Stomach (tissue), 8 donors: ENCODE measurements at regions not wholly inside any gene's neighbourhood (a gene's known extent, or its start where the extent isn't known, plus 50 kb on each side); places are given as distances from the start of the nearest gene placed in this dataset.

Source experiments
- DNase-seq, 2 donors: peaks; one replicate each; pipeline versions ENCODE4 v3.0.0 to v3.0.0-alpha.2; 2013 to 2019
- H3K27ac ChIP-seq, 5 donors: fragments of 200-600 bp in 4 of 5; sonication (generic) in 4 of 5; one replicate each; pipeline ENCODE4 v1.5.1; 2013 to 2019; ENCODE audit warnings: mild to moderate bottlenecking in 1 of 5, moderate library complexity in 1 of 5
- H3K27me3 ChIP-seq, 3 donors: fragments of 200-600 bp; sonication (generic); one replicate each; pipeline ENCODE4 v1.5.1; 2017 to 2019; ENCODE audit warnings: mixed run types in 1 of 3
- H3K36me3 ChIP-seq, 4 donors: fragments of 200-600 bp; sonication (generic); 1 replicate in 3 of 4; 2 replicates in 1 of 4; pipeline ENCODE4 v1.5.1; 2016 to 2019
- H3K4me1 ChIP-seq, 4 donors: fragments of 200-600 bp; sonication (generic); one replicate each; pipeline ENCODE4 v1.5.1; 2016 to 2019
- H3K4me3 ChIP-seq, 4 donors: fragments of 200-600 bp; sonication (generic) in 3 of 4; one replicate each; pipeline ENCODE4 v1.5.1; 2016 to 2019; ENCODE audit warnings: mild to moderate bottlenecking in 1 of 4
- H3K9me3 ChIP-seq, 4 donors: fragments of 200-600 bp; sonication (generic); one replicate each; pipeline ENCODE4 v1.5.1; 2016 to 2019
- CTCF ChIP-seq, 7 experiments: fragments of 450-650 bp in 4 of 7; fragments of 200-600 bp in 3 of 7; sonication (generic) in 3 of 7; IDR thresholded peaks; one replicate each; pipeline ENCODE4 v1.5.1; 2016 to 2019; ENCODE audit warnings: antibody characterized with exemption in 7 of 7, control low read depth in 2 of 7, mild to moderate bottlenecking in 1 of 7
- EP300 ChIP-seq: sonication (generic); formaldehyde crosslinking; IDR thresholded peaks from one replicate; pipeline ENCODE4 v1.6.1; 2017; ENCODE audit warnings: antibody characterized with exemption
- POLR2A ChIP-seq, 4 donors: fragments of 450-650 bp; IDR thresholded peaks; one replicate each; pipeline ENCODE4 v1.6.1; 2016; ENCODE audit warnings: antibody characterized with exemption in 4 of 4, control low read depth in 2 of 4, mild to moderate bottlenecking in 1 of 4, moderate library complexity in 1 of 4
- POLR2AphosphoS5 ChIP-seq, 3 donors: sonication (generic); formaldehyde crosslinking; IDR thresholded peaks; one replicate each; pipeline ENCODE4 v1.6.1; 2016; ENCODE audit warnings: antibody characterized with exemption in 3 of 3
- WGBS, 5 donors: extraction: QIAGEN DNeasy Blood & Tissue Kit in 3 of 5; methylation state at CpG; one replicate each; pipeline versions ENCODE4 v1.1.5 to v1.1.7; 2013 to 2018; 5-methylcytosine and 5-hydroxymethylcytosine counted together
- intact Hi-C: fragments of 100-400 bp; cut with DNase I; formaldehyde crosslinking; loops from one replicate; pipeline ENCODE4 v1.15.1; 2023; ENCODE audit warnings: low total_unique reads
- donor health status: healthy with polysubstance abuse.
- donor health status: Bipolar disorder and iron deficiency.
- donor health status: healthy.

DNA sequence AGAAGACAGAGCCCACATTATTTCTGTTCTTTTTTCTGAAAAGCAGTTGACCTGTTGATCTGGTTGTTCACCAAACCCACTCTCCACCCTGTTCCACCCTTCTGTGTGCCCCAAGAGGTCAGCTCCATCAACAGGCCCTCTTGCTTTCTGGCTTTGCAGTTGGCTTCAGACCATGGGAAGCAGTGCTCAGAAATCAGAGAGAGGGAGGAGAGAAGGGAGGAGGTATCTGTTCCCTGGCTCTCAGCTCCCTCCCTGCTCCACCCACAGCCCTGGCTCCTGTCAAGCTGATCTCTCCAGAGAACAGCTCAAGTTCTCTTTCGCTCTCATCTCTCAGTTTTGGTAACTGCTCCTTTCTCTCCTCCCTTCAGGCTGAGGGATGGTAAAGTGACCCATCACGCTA is 144.2 kb upstream of the RAI14 start:
- Histone ChIP-seq H3K9me3 (no peaks in the 10 kb centered on the region), H3K4me3 (no peak overlapping the region), H3K4me1 (peaks cover 18 to 31% (median 25%) of the 10 kb centered on the region in 4 donors), H3K36me3 (no peaks in the 10 kb centered on the region), H3K27me3 (no peaks in the 10 kb centered on the region), H3K27ac (peak overlapping the region; percentile 48 to 70 (median 68))
- intact Hi-C loops: no loop called here
- 65 to 78% (median 77%) methylated on average over 2 of the region's 2 CpGs for WGBS, 5 donors
- DNase-seq: peak in 1 of 2 donors; percentile 62
- TF ChIP-seq POLR2A (IDR thresholded peaks at IDR 0.05): no peak
- no peak for TF ChIP-seq POLR2AphosphoS5 (IDR thresholded peaks at IDR 0.05)
- TF ChIP-seq CTCF (IDR thresholded peaks at IDR 0.05): no peak
- TF ChIP-seq EP300: no peak

- WGBS, 5 donors: 80 to 100% (median 96%) methylated on average over 1 of the region's 1 CpG
- Histone ChIP-seq H3K9me3 (no peaks in the 10 kb centered on the region), H3K27ac (no peak overlapping the region), H3K4me3 (no peak overlapping the region), H3K36me3 (no peaks in the 10 kb centered on the region), H3K4me1 (peaks cover 4 to 15% (median 10%) of the 10 kb centered on the region in 4 donors), H3K27me3 (no peaks in the 10 kb centered on the region)
- TF ChIP-seq POLR2AphosphoS5 (IDR thresholded peaks at IDR 0.05): no peak
- TF ChIP-seq POLR2A (IDR thresholded peaks at IDR 0.05): no peak
- TF ChIP-seq EP300: no peak
- no peak for TF ChIP-seq CTCF (IDR thresholded peaks at IDR 0.05)
- no peak for DNase-seq
- intact Hi-C loops: no loop called here
These were observed 140.0 kb upstream of the RAI14 start for GRCh38 chr5:34516166-34516565.

- H3K27ac ChIP-seq: no peak overlapping the region
- H3K4me1 ChIP-seq: peaks cover 0 to 10% (median 6%) of the 10 kb centered on the region in 4 donors
- H3K4me3 ChIP-seq: no peak overlapping the region
- TF ChIP-seq EP300 (no peak), POLR2AphosphoS5 (IDR thresholded peaks at IDR 0.05) (no peak)
- 75 to 90% (median 89%) methylated on average over 6 of the region's 6 CpGs for WGBS, 5 donors
- no peak for DNase-seq
- no peaks in the 10 kb centered on the region for H3K27me3 ChIP-seq
- intact Hi-C loops: no loop called here
- H3K36me3 ChIP-seq: no peaks in the 10 kb centered on the region
- no peaks in the 10 kb centered on the region for H3K9me3 ChIP-seq
These were observed 139.4 kb upstream of the RAI14 start for GRCh38 chr5:34516686-34517085.

GRCh38 chr5:34517249-34517648 is 138.9 kb upstream of the RAI14 start:
- no peak for TF ChIP-seq CTCF (IDR thresholded peaks at IDR 0.05)
- no peak for TF ChIP-seq EP300
- no peak for TF ChIP-seq POLR2AphosphoS5 (IDR thresholded peaks at IDR 0.05)
- no peak for TF ChIP-seq POLR2A (IDR thresholded peaks at IDR 0.05)
- no peak for DNase-seq
- Histone ChIP-seq H3K27ac (no peak overlapping the region), H3K36me3 (no peaks in the 10 kb centered on the region), H3K27me3 (no peaks in the 10 kb centered on the region), H3K4me1 (peaks cover 0 to 4% (median under 1%) of the 10 kb centered on the region in 4 donors), H3K9me3 (no peaks in the 10 kb centered on the region), H3K4me3 (no peak overlapping the region)
- intact Hi-C loops: no loop called here
- 20 to 26% (median 22%) methylated on average over 2 of the region's 2 CpGs for WGBS, 5 donors

GRCh38 chr5:34519489-34520220 is 136.5 kb upstream of the RAI14 start:
- no peak overlapping the region for H3K4me3 ChIP-seq
- H3K4me1 ChIP-seq: peaks cover 0 to 13% (median 8%) of the 10 kb centered on the region in 4 donors
- no peaks in the 10 kb centered on the region for H3K36me3 ChIP-seq
- intact Hi-C loops: loop anchor here (10.0 kb wide), 2 partner anchors 185 to 375 kb away; no protein-coding TSS in a partner anchor
- TF ChIP-seq EP300: no peak
- TF ChIP-seq POLR2AphosphoS5 (IDR thresholded peaks at IDR 0.05): peak in 1 of 3 donors; percentile 14
- H3K9me3 ChIP-seq: no peaks in the 10 kb centered on the region
- no peaks in the 10 kb centered on the region for H3K27me3 ChIP-seq
- 29 to 73% (median 33%) methylated on average over 3 of the region's 3 CpGs for WGBS, 5 donors
- no peak for DNase-seq
- peak overlapping the region in 1 of 5 donors; percentile 29 for H3K27ac ChIP-seq
